Gastroesophageal sphincter (tissue), 4 donors: ENCODE measurements at regions not wholly inside any gene's neighbourhood (a gene's known extent, or its start where the extent isn't known, plus 50 kb on each side); places are given as distances from the start of the nearest gene placed in this dataset.

Experiments used
- ATAC-seq: fragments of 150-250 bp; one replicate; pipeline ENCODE4 v1.9.1; 2016; ENCODE audit warnings: mild to moderate bottlenecking, moderate library complexity
- H3K27ac ChIP-seq, 4 donors: fragments of 200-600 bp; sonication (generic) in 3 of 4; 1 replicate in 3 of 4; 2 replicates in 1 of 4; pipeline ENCODE4 v1.5.1; 2016 to 2019
- H3K27me3 ChIP-seq: fragments of 200-600 bp; sonication (generic); one replicate; pipeline ENCODE4 v1.5.1; 2019
- H3K36me3 ChIP-seq, 2 donors: fragments of 200-600 bp; sonication (generic); one replicate each; pipeline ENCODE4 v1.5.1; 2019; ENCODE audit warnings: control low read depth in 1 of 2
- H3K4me1 ChIP-seq, 3 donors: fragments of 200-600 bp; sonication (generic); 1 replicate in 2 of 3; 2 replicates in 1 of 3; pipeline ENCODE4 v1.5.1; 2016 to 2019; ENCODE audit warnings: control low read depth in 2 of 3
- H3K4me3 ChIP-seq, 2 donors: fragments of 200-600 bp; sonication (generic); one replicate each; pipeline ENCODE4 v1.5.1; 2019; ENCODE audit warnings: mild to moderate bottlenecking in 1 of 2, moderate library complexity in 1 of 2
- H3K9me3 ChIP-seq, 3 donors: fragments of 200-600 bp; sonication (generic); one replicate each; pipeline ENCODE4 v1.5.1; 2017 to 2019; ENCODE audit warnings: control low read depth in 2 of 3
- EP300 ChIP-seq: sonication (generic); formaldehyde crosslinking; IDR thresholded peaks from one replicate; pipeline ENCODE4 v1.6.1; 2017; ENCODE audit warnings: antibody characterized with exemption, mild to moderate bottlenecking
- POLR2A ChIP-seq, 2 donors: fragments of 450-650 bp; IDR thresholded peaks; one replicate each; pipeline ENCODE4 v1.6.1; 2017; ENCODE audit warnings: antibody characterized with exemption in 2 of 2, mild to moderate bottlenecking in 2 of 2, moderate library complexity in 1 of 2
- POLR2AphosphoS5 ChIP-seq: sonication (generic); formaldehyde crosslinking; IDR thresholded peaks from one replicate; pipeline ENCODE4 v1.6.1; 2017; ENCODE audit warnings: antibody characterized with exemption
- WGBS, 2 donors: methylation state at CpG; one replicate each; pipeline ENCODE4 v1.1.5; 2018; ENCODE audit warnings: low coverage in 1 of 2; 5-methylcytosine and 5-hydroxymethylcytosine counted together
- TF ChIP-seq, protein P1 (sequence below), 4 experiments: fragments of 200-600 bp in 2 of 4; fragments of 450-650 bp in 2 of 4; sonication (generic) in 1 of 4; IDR thresholded peaks; one replicate each; pipeline ENCODE4 v1.5.1; 2017 to 2019; ENCODE audit warnings: antibody characterized with exemption in 4 of 4, mild to moderate bottlenecking in 2 of 4, moderate library complexity in 2 of 4

DNA sequence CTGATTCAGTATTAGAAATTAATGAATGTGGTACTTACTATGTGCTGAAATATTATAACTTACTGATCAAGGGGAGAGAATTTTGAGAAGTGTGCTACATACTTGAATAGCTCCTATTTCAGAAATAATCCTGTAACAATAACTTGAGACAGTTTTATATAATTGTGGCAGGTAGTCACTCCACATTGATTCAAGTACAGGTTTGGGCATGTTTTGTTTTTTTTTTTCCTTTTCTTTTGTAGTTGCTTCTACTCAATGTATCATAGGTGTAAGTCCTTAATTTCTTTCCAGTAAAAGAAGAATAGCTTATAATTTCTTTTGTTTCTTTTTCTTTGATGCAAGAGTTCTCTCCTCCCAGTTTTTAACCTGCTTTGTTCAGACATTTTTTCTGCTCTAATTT lies 86.1 kb upstream of the ADGRL2 start:
- Histone ChIP-seq H3K27ac (no peak overlapping the region), H3K9me3 (no peaks in the 10 kb centered on the region), H3K4me3 (no peak overlapping the region), H3K36me3 (no peaks in the 10 kb centered on the region), H3K27me3 (no peaks in the 10 kb centered on the region), H3K4me1 (no peaks in the 10 kb centered on the region)
- TF ChIP-seq POLR2AphosphoS5: no peak
- TF ChIP-seq, protein P1, sequence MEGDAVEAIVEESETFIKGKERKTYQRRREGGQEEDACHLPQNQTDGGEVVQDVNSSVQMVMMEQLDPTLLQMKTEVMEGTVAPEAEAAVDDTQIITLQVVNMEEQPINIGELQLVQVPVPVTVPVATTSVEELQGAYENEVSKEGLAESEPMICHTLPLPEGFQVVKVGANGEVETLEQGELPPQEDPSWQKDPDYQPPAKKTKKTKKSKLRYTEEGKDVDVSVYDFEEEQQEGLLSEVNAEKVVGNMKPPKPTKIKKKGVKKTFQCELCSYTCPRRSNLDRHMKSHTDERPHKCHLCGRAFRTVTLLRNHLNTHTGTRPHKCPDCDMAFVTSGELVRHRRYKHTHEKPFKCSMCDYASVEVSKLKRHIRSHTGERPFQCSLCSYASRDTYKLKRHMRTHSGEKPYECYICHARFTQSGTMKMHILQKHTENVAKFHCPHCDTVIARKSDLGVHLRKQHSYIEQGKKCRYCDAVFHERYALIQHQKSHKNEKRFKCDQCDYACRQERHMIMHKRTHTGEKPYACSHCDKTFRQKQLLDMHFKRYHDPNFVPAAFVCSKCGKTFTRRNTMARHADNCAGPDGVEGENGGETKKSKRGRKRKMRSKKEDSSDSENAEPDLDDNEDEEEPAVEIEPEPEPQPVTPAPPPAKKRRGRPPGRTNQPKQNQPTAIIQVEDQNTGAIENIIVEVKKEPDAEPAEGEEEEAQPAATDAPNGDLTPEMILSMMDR (IDR thresholded peaks at IDR 0.05): no peak
- no peak for TF ChIP-seq EP300
- TF ChIP-seq POLR2A (IDR thresholded peaks at IDR 0.05): no peak
- ATAC-seq: no peak

DNA sequence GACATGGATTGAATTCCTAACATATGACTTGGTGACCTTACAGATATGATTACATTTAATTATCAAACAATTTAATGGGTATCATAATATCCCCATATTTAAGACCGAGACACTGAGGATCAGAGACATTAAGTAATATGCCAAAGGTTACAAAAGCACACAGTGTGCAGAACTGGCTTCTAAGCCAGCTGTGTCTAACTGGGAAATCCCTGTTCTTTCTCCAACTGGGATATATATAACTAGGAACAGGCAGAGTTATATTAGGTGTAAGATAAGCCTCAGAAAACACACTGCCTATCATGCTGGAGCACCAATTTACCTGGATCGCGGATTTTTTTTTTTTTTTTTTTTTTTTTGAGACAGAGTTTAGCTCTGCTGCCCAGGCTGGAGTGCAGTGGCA lies 88.3 kb upstream of the ADGRL2 start:
- TF ChIP-seq POLR2AphosphoS5 (no peak), EP300 (no peak), POLR2A (IDR thresholded peaks at IDR 0.05) (no peak)
- TF ChIP-seq, protein P1 (IDR thresholded peaks at IDR 0.05): no peak
- H3K4me1 ChIP-seq: no peaks in the 10 kb centered on the region
- H3K27ac ChIP-seq: no peak overlapping the region
- no peak overlapping the region for H3K4me3 ChIP-seq
- ATAC-seq: no peak
- no peaks in the 10 kb centered on the region for H3K36me3 ChIP-seq
- 92 to 94% methylated on average over 3 of the region's 3 CpGs for WGBS, 2 donors
- H3K9me3 ChIP-seq: no peaks in the 10 kb centered on the region
- no peaks in the 10 kb centered on the region for H3K27me3 ChIP-seq

DNA sequence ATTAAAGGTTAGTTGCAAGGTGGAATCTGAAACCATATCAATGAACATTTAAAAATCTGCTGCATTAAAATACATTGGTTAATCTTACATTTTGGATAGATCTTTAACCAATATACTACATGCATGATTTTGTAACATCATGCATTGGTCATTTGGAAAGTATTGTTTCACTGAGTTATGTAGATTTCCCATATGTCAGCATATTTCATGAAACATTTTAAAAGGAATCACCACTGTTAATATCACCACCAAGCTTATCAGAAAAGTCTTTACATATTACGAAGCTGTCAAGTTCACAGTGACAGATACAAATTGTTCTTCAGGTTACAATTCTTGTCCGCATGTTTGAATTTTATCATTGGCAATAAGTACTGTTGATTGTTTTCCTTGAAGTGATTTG lies 89.9 kb upstream of the ADGRL2 start:
- no peak for ATAC-seq
- 88 to 89% methylated on average over 2 of the region's 2 CpGs for WGBS, 2 donors
- H3K4me1 ChIP-seq: no peaks in the 10 kb centered on the region
- H3K27ac ChIP-seq: no peak overlapping the region
- H3K36me3 ChIP-seq: no peaks in the 10 kb centered on the region
- H3K27me3 ChIP-seq: no peaks in the 10 kb centered on the region
- no peaks in the 10 kb centered on the region for H3K9me3 ChIP-seq
- H3K4me3 ChIP-seq: no peak overlapping the region
- TF ChIP-seq POLR2A (IDR thresholded peaks at IDR 0.05) (no peak), EP300 (no peak), POLR2AphosphoS5 (no peak)
- TF ChIP-seq, protein P1 (IDR thresholded peaks at IDR 0.05): no peak

DNA sequence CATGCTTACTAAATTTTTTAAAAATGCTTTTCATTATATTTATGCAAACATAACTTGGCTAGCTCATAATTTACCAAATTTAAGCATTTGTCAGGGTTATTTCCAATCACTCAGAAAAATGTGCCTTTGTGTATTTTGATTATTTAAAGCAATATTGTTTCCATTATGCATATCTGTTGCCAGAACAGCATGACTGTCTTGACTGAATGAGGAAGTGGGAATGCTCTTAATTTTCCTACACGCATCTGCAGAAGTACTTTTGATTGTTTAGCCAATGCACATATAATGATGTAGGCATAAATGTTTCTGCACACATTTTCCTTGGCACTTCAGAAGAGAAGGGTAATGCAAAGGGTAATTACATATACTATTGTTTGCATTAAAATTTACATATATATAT lies 92.5 kb upstream of the ADGRL2 start:
- WGBS, 2 donors: 65 to 71% methylated on average over 1 of the region's 1 CpG
- Histone ChIP-seq H3K27me3 (no peaks in the 10 kb centered on the region), H3K4me1 (no peaks in the 10 kb centered on the region), H3K36me3 (no peaks in the 10 kb centered on the region), H3K27ac (no peak overlapping the region), H3K4me3 (no peak overlapping the region), H3K9me3 (no peaks in the 10 kb centered on the region)
- TF ChIP-seq, protein P1 (IDR thresholded peaks at IDR 0.05): no peak
- TF ChIP-seq EP300 (no peak), POLR2AphosphoS5 (no peak), POLR2A (IDR thresholded peaks at IDR 0.05) (no peak)
- ATAC-seq: no peak

DNA sequence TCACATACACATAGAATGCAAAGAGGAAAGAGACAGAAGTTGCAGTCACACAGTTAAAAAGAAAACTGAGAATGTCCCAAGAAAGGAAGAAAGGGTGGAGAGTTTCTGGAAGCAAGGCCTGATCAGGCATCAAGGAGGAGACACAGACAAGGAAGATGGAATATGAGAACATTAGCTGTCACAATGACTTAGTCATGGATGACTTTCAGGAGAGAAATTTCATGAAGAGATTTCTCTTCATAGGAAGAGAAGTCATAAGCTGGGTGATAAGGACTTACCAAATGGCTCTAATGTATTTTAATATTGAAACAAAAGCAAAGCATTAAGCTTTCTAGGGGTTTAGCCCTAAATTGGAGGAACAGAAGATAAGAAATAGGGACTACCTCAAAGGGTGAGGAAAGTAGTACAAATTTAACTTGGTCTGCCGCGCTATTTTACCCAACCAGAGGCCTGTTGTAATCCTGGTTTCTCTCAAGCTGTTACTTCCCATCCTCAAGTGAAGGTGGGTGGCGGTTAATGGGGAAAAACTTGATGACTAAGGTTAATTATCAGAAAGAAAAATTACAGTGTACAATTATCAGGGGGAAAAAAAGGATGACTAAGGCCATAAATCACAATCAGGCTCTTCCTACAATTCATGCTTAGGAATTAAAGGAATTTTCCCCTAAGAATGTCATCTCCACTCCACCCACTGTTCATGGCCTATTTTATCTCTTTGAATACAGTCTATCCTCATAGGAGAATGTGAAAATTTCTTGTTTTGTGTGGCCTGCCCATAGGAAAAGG lies 93.9 kb upstream of the ADGRL2 start:
- H3K27me3 ChIP-seq: no peaks in the 10 kb centered on the region
- no peaks in the 10 kb centered on the region for H3K4me1 ChIP-seq
- H3K36me3 ChIP-seq: no peaks in the 10 kb centered on the region
- TF ChIP-seq, protein P1 (IDR thresholded peaks at IDR 0.05): no peak
- no peak for TF ChIP-seq EP300
- TF ChIP-seq POLR2AphosphoS5: no peak
- no peak for TF ChIP-seq POLR2A (IDR thresholded peaks at IDR 0.05)
- no peaks in the 10 kb centered on the region for H3K9me3 ChIP-seq
- ATAC-seq: no peak
- no peak overlapping the region for H3K4me3 ChIP-seq
- H3K27ac ChIP-seq: no peak overlapping the region
- WGBS, 2 donors: 78 to 85% methylated on average over 2 to 3 of the region's 3 CpGs
